Pons (tissue), 1 donor: ENCODE measurements at regions not wholly inside any gene's neighbourhood (a gene's known extent, or its start where the extent isn't known, plus 50 kb on each side); places are given as distances from the start of the nearest gene placed in this dataset.
"Not testable (repeated sequence)": the region's sequence is repeated elsewhere in the genome, so short reads cannot be mapped to it uniquely, and the experiment has no call there.

Experiments used
- DNase-seq: peaks from one replicate; pipeline ENCODE4 v3.0.0-alpha.2; 2016; ENCODE audit warnings: low spot score

GRCh38 chr6:140772576-140772975 is 1360.1 kb upstream of the GJE1 start:
- DNase-seq, result no peak

- no peak for DNase-seq
Measured at GRCh38 chr6:140768133-140768532, 1364.6 kb upstream of the GJE1 start.

GRCh38 chr6:140766999-140767398 is 1365.7 kb upstream of the GJE1 start:
- DNase-seq, result no peak

- no peak for DNase-seq
Measured at GRCh38 chr6:140758169-140758877, 1374.4 kb upstream of the GJE1 start.

- DNase-seq, result no peak
Measured at GRCh38 chr6:140752234-140752633, 1377.8 kb upstream of the CITED2 start.

GRCh38 chr6:140747114-140747513 is 1372.7 kb upstream of the CITED2 start:
- DNase-seq, result no peak

- DNase-seq, result no peak
Measured at GRCh38 chr6:140744659-140745320, 1370.3 kb upstream of the CITED2 start.

GRCh38 chr6:140736231-140736630 is 1361.8 kb upstream of the CITED2 start:
- DNase-seq, result no peak

GRCh38 chr6:140732991-140733390 is 1358.5 kb upstream of the CITED2 start:
- no peak for DNase-seq

GRCh38 chr6:140732155-140732554 is 1357.7 kb upstream of the CITED2 start:
- no peak for DNase-seq

GRCh38 chr6:140731741-140732140 is 1357.3 kb upstream of the CITED2 start:
- no peak for DNase-seq

- no peak for DNase-seq
Measured at GRCh38 chr6:140729521-140729920, 1355.1 kb upstream of the CITED2 start.

- DNase-seq, result no peak
Measured at GRCh38 chr6:140718021-140718420, 1343.6 kb upstream of the CITED2 start.

- no peak for DNase-seq
Measured at GRCh38 chr6:140713495-140713894, 1339.0 kb upstream of the CITED2 start.

GRCh38 chr6:140711019-140711613 is 1336.7 kb upstream of the CITED2 start:
- no peak for DNase-seq

- no peak for DNase-seq
Measured at GRCh38 chr6:140708441-140708840, 1334.0 kb upstream of the CITED2 start.

- not testable (repeated sequence) for DNase-seq
Measured at GRCh38 chr6:140704008-140704407, 1329.6 kb upstream of the CITED2 start.

- no peak for DNase-seq
Measured at GRCh38 chr6:140697585-140697984, 1323.1 kb upstream of the CITED2 start.

- DNase-seq, result no peak
Measured at GRCh38 chr6:140684776-140685550, 1310.5 kb upstream of the CITED2 start.

GRCh38 chr6:140677781-140678528 is 1303.5 kb upstream of the CITED2 start:
- no peak for DNase-seq

GRCh38 chr6:140671926-140672325 is 1297.5 kb upstream of the CITED2 start:
- DNase-seq, result peak; percentile 8

GRCh38 chr6:140670021-140670420 is 1295.6 kb upstream of the CITED2 start:
- DNase-seq, result no peak
